AG10803 (cell line): ENCODE measurements at regions not wholly inside any gene's neighbourhood (a gene's known extent, or its start where the extent isn't known, plus 50 kb on each side); places are given as distances from the start of the nearest gene placed in this dataset.

Experiments
- DNase-seq: peaks from one replicate; pipeline ENCODE4 v3.0.0; 2010; ENCODE audit warnings: low read depth
- H3K4me3 ChIP-seq: 2 replicates; pipeline ENCODE4 v1.5.1; 2011; ENCODE audit warnings: mild to moderate bottlenecking, low read length, control low read depth
- TF ChIP-seq, protein P1 (sequence below): conservative IDR thresholded peaks from 2 replicates; pipeline ENCODE4 v1.5.1; 2011; ENCODE audit warnings: mild to moderate bottlenecking, low read length, control low read depth, inconsistent platforms

GRCh38 chr15:87317900-87318299, 938.6 kb downstream of the NTRK3 start:
- no peak for DNase-seq
- TF ChIP-seq, protein P1, sequence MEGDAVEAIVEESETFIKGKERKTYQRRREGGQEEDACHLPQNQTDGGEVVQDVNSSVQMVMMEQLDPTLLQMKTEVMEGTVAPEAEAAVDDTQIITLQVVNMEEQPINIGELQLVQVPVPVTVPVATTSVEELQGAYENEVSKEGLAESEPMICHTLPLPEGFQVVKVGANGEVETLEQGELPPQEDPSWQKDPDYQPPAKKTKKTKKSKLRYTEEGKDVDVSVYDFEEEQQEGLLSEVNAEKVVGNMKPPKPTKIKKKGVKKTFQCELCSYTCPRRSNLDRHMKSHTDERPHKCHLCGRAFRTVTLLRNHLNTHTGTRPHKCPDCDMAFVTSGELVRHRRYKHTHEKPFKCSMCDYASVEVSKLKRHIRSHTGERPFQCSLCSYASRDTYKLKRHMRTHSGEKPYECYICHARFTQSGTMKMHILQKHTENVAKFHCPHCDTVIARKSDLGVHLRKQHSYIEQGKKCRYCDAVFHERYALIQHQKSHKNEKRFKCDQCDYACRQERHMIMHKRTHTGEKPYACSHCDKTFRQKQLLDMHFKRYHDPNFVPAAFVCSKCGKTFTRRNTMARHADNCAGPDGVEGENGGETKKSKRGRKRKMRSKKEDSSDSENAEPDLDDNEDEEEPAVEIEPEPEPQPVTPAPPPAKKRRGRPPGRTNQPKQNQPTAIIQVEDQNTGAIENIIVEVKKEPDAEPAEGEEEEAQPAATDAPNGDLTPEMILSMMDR: no peak
- H3K4me3 ChIP-seq: no peak overlapping the region

DNA sequence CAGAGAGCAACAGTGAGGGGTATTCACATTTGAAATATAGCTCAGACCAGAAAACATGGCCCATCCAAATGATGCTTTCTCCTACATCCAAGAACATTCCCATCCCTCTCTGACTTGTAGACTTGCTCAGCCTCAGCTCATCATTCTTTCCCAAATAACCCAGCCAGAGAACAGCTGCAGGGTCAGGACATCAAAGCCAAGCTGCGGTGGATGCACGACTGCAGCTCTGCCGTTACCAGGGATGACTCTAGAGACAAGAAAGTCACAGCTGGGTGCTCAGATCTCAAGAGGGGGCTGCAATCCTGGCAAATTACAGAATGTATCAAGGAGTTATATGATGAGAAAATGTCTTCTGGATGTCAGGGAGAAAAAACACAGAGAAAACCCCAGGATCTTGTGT, 944.3 kb downstream of the NTRK3 start:
- no peak overlapping the region for H3K4me3 ChIP-seq
- no peak for DNase-seq
- TF ChIP-seq, protein P1: no peak

DNA sequence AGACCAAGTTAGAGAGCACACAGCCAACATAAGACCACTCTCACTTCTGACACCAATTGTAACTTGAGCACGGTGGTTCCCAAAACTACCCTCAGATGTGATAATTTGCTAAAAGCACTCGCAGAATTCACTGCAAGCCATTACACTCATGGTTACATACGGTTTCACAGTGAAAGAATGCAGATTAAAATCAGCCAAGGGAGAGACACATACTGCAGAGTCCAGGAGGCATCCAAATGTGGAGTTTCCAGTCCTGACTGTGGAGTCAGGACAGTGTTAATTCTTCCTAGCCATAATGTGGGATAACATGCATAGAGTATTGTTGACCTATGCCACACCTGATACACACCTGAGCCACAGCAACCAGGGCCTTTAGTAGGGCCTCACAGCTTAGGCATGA, 956.4 kb downstream of the NTRK3 start:
- no peak overlapping the region for H3K4me3 ChIP-seq
- DNase-seq: peak; percentile 4
- TF ChIP-seq, protein P1: no peak

GRCh38 chr15:87294854-87295253, 961.7 kb downstream of the NTRK3 start:
- TF ChIP-seq, protein P1: no peak
- H3K4me3 ChIP-seq: no peak overlapping the region
- DNase-seq: no peak

DNA sequence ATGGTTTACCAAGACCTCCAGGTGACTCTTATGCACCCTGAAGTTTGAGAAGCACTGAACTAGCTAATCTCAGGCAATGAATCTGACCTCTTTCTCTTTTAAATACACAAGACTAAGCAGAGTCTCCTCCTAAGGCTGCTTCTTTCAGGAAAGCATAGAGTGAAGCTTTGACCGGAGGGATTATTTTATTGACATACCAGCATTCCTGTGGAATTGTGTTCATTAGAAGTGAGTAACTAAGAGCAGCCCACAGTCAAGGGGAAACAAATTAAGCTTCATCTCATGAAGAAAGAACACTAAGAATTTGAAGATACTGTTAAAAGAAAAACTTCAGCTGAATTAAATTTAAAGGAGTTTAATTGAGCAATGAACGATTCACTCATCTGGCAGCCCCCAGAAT, 963.5 kb downstream of the NTRK3 start:
- TF ChIP-seq, protein P1: no peak
- H3K4me3 ChIP-seq: no peak overlapping the region
- DNase-seq: peak; percentile 49

DNA sequence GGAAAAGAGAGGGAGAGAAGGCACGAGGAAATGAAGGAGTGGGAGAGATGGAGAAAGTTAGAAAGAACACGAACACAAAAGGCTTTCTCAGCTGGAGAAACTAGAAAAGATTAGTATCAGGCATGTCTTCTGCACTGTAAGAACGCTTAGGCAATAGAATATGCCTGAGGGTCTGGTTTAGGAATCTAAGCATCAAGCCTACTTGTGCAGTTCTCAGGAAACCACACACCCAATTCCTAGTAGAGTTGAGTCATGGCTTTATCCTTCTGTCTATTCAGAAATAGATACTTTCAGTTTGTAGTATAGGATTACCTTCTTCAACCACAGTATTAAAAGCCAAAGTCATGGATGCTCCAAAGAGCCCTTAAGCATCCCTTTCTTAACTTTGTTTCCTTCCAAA, 969.4 kb downstream of the NTRK3 start:
- TF ChIP-seq, protein P1: no peak
- H3K4me3 ChIP-seq: no peak overlapping the region
- peak; percentile 80 for DNase-seq

DNA sequence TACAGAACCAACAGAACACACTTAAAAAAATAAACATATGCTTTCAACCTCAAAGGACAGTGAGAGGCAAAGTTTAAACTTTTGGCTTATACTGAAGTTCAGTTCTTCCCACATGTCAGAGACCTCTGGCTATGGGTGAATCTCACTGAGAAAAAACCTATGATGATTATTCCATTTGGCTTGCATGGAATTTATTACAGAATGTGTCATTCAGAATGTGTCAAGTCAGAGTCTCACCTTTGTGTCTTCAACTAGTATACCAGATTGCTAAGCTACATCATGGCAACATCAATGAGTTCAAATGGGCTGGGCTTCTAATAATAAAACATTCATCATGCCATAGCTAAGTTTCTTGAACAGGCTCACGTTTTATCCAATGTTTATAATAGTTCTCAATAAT, 987.0 kb downstream of the NTRK3 start:
- peak; percentile 1 for DNase-seq

More for the DNA sequence above, 987.0 kb downstream of the NTRK3 start:
- TF ChIP-seq, protein P1: no peak
- no peak overlapping the region for H3K4me3 ChIP-seq
